Activated CD8-positive, alpha-beta T cell treated with anti-CD3 and anti-CD28 coated beads, Interleukin-2, amount 10 ng/mL, durations not matched to agents 7 days and 5 days (primary cell): ENCODE measurements at regions not wholly inside any gene's neighbourhood (a gene's known extent, or its start where the extent isn't known, plus 50 kb on each side); places are given as distances from the start of the nearest gene placed in this dataset.

Source experiments
- ATAC-seq: fragments of 150-1000 bp; cut with Tn5 transposase; one replicate; pipeline ENCODE4 v1.10.0; 2021; ENCODE audit warnings: moderate library complexity
- CTCF ChIA-PET: fragments of 350-600 bp; sonication (Branson Sonifier 250); formaldehyde crosslinking; loops from one replicate; lab custom pipeline; 2021; ENCODE audit warnings: antibody characterized with exemption; lab: Charles Lee
- POLR2A ChIA-PET: fragments of 350-600 bp; sonication (Branson Sonifier 250); formaldehyde crosslinking; loops from one replicate; lab custom pipeline; 2021; ENCODE audit warnings: antibody characterized with exemption; lab: Charles Lee
- DNase-seq: peaks from one replicate; pipeline ENCODE4 v3.0.0-alpha.2; 2020
- H3K27ac Mint-ChIP-seq: one replicate; pipeline ENCODE4 v1.8.0; 2021; ENCODE audit warnings: mild to moderate bottlenecking, mixed read lengths
- H3K27me3 Mint-ChIP-seq: one replicate; pipeline ENCODE4 v1.8.0; 2021; ENCODE audit warnings: low read depth, mixed read lengths
- H3K36me3 Mint-ChIP-seq: one replicate; pipeline ENCODE4 v1.8.0; 2021; ENCODE audit warnings: low read depth, mixed read lengths
- H3K4me1 Mint-ChIP-seq: one replicate; pipeline ENCODE4 v1.8.0; 2021; ENCODE audit warnings: low read depth, mixed read lengths
- H3K4me3 Mint-ChIP-seq: one replicate; pipeline ENCODE4 v1.8.0; 2021; ENCODE audit warnings: mild to moderate bottlenecking, mixed read lengths
- H3K9me3 Mint-ChIP-seq: one replicate; pipeline ENCODE4 v1.8.0; 2022; ENCODE audit warnings: mixed read lengths; ENCODE audit not compliant: insufficient read depth

DNA sequence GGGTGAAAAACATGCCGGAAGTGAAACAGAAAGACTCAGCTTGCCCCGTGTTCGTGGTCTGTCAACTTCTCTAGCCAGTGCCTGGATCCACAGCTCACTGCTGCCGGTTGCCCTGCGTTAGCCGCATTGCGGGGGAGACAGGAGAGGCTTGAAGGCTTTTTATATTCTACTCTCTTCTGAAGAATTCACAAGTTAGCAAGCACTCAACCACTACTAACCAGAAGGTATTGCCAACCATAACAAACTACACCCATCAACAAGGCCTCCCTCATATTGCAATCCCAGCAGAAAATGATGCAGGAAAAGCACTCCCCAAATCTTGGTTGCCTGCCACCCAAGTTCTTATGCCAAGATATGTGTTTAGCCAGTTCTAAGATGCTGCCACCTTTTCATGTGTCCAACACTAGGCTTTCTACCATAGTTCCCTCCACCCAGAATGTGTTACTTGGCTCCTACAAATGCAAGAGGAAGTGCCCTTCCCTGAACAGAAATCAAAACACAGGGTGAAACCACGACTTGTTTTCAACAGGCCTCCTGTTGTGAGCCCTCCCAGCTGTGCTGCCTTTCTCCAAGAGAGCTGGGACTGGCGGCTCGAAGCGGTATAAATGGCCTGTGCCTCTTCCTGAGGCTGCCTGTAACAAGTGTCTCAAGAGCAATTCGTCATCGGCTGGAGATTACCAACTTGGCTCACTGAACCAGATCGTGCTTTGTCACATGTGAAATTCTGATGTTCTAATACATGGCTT, 129.0 kb downstream of the SNX18 start:
- peak; percentile 92 for DNase-seq

DNA sequence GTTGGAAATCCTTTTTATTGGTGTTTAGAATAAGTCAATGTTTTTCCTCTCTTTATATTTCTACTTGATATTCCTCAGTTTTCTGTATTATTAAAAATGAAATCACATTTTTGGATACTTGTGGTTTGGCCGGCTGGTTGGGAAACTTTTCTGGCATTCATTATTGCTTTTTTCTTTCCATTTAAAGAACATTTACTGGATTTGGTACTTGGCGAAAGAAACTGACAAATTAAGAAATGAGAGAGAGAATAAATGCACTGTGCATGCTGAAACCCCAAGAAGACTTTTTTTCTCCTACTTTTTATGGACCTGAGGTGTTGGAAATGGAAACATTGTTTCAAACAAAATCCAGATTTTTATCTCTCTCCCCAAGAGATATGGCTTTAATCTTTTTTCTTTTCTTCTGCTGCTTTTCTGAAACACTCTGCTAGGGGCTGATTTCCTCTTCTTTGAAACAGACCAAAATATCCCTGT, 128.4 kb downstream of the SNX18 start:
- ChIA-PET CTCF (interaction anchor here (1.0 to 2.3 kb wide), 9 partner anchors 8 to 221 kb away, joined by 3 to 8 read pairs (median 6); partner anchors contain the start of gene SNX18), POLR2A (interaction anchor here (0.7 to 2.0 kb wide), 4 partner anchors 32 to 98 kb away, joined by 3 to 19 read pairs (median 7); no protein-coding TSS in a partner anchor)
- DNase-seq (no peak), ATAC-seq (no peak)
- Mint-ChIP-seq H3K27me3 (no peaks in the 10 kb centered on the region), H3K27ac (peak overlapping the region; percentile 96), H3K4me3 (peak overlapping the region; percentile 69), H3K36me3 (peaks cover 18% of the 10 kb centered on the region), H3K9me3 (no peaks in the 10 kb centered on the region), H3K4me1 (peaks cover 54% of the 10 kb centered on the region)

More for the DNA sequence above, 129.0 kb downstream of the SNX18 start:
- ChIA-PET CTCF (interaction anchor here (1.0 to 2.3 kb wide), 9 partner anchors 9 to 221 kb away, joined by 3 to 8 read pairs (median 6); partner anchors contain the start of gene SNX18), POLR2A (interaction anchor here (0.7 to 2.0 kb wide), 5 partner anchors 32 to 128 kb away, joined by 3 to 19 read pairs (median 5); no protein-coding TSS in a partner anchor)
- peak overlapping the region; percentile 96 for H3K27ac Mint-ChIP-seq
- no peaks in the 10 kb centered on the region for H3K27me3 Mint-ChIP-seq
- H3K4me3 Mint-ChIP-seq: peak overlapping the region; percentile 69
- ATAC-seq: peak; percentile 97
- H3K36me3 Mint-ChIP-seq: peaks cover 18% of the 10 kb centered on the region
- H3K4me1 Mint-ChIP-seq: peaks cover 54% of the 10 kb centered on the region
- H3K9me3 Mint-ChIP-seq: no peaks in the 10 kb centered on the region

DNA sequence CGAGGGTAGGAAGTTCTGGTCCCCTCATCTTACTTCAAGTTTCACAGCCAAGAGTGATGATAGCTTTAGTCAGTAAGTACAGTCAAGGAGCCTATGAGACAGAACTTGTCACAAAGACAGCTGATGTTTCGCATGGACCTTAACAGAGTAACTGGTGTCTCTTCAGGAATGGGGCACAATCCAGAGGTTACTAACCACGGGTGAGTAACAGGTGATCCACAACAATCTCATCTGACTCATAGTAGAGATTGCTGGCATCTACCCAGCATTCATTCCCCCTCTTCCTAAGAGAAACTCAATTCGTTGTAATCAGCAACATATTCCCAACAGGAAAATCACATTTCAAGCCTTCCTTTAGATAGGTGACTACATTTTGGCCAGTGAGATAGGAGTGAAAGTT, 126.7 kb downstream of the SNX18 start:
- Mint-ChIP-seq H3K4me3 (no peak overlapping the region), H3K27ac (no peak overlapping the region), H3K36me3 (peaks cover 21% of the 10 kb centered on the region), H3K4me1 (peaks cover 52% of the 10 kb centered on the region), H3K27me3 (no peaks in the 10 kb centered on the region), H3K9me3 (no peaks in the 10 kb centered on the region)
- no peak for ATAC-seq
- ChIA-PET CTCF (interaction anchor here (1.1 to 1.7 kb wide), 3 partner anchors 33 to 200 kb away, joined by 3 to 8 read pairs (median 4); no protein-coding TSS in a partner anchor), POLR2A (no interaction called here)
- no peak for DNase-seq

DNA sequence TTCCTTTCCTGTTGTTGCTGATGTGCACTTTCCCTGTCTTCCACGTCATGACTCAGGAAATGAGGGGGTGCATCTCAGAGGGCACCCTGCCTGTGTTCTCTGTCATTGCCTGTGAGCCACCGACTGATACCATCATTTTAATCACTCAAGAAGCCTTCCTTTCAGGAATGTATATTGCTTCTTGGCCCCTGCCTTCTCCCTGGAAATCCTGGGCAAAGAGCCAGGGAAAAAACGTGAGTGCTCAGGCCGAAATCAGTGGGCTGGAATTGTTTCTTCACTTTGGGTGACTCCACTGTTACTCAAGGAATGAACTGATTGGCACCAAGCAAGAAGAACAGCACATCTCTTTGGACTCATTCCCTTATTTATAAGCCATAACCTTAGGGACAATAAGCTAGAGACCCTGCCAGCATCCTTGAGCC, 126.1 kb downstream of the SNX18 start:
- ChIA-PET CTCF (interaction anchor here (1.1 to 1.7 kb wide), 3 partner anchors 33 to 201 kb away, joined by 3 to 8 read pairs (median 4); no protein-coding TSS in a partner anchor), POLR2A (no interaction called here)
- DNase-seq (no peak), ATAC-seq (no peak)
- no peaks in the 10 kb centered on the region for H3K27me3 Mint-ChIP-seq
- H3K4me1 Mint-ChIP-seq: peaks cover 52% of the 10 kb centered on the region
- H3K36me3 Mint-ChIP-seq: peaks cover 21% of the 10 kb centered on the region
- no peaks in the 10 kb centered on the region for H3K9me3 Mint-ChIP-seq
- H3K27ac Mint-ChIP-seq: no peak overlapping the region
- no peak overlapping the region for H3K4me3 Mint-ChIP-seq

DNA sequence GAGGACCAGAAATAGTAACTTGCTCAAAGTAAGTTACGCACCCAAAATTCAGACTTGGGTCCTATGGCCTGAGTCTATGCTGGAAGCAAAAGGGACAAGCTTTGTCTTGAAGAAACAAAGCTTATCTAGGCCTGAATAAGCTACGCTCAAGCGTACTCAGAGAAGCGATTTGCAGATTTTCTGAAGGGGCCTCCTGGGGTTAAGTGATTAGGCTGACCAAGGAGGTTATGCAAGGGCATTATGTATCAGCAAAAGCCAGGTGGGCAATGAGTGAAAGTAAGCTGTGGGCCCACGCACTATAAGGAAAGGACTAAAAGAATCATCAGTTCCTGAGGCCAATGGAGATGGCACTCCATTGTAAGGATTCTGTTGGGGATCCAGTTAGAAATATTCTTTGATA, 122.1 kb downstream of the SNX18 start:
- Mint-ChIP-seq H3K4me3 (no peak overlapping the region), H3K9me3 (peaks cover 4% of the 10 kb centered on the region), H3K4me1 (peaks cover 32% of the 10 kb centered on the region), H3K27ac (no peak overlapping the region), H3K27me3 (no peaks in the 10 kb centered on the region), H3K36me3 (peaks cover 11% of the 10 kb centered on the region)
- ATAC-seq (no peak), DNase-seq (no peak)
- ChIA-PET POLR2A (no interaction called here), CTCF (no interaction called here)

DNA sequence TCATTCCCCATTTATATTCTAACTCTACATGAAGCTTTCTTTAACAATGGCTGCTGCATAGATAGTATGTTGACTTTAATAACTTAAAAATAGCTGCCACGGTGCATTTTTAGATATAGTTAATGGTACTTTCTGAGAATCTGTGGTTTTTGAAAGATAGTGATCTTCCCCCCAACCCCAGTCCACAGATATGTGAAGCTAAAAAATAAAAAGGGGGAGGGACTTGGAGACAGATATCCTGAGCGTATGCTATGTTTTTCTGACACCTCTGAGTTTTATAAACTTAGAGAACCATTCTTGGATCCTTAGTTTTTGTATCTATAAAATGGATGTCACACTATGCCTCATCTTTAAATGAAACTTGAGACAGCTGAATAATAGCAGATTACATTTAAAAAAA, 120.5 kb downstream of the SNX18 start:
- H3K9me3 Mint-ChIP-seq: peaks cover 4% of the 10 kb centered on the region
- no peaks in the 10 kb centered on the region for H3K27me3 Mint-ChIP-seq
- no peak for DNase-seq
- no peak overlapping the region for H3K4me3 Mint-ChIP-seq
- H3K4me1 Mint-ChIP-seq: peaks cover 19% of the 10 kb centered on the region
- H3K36me3 Mint-ChIP-seq: peaks cover 5% of the 10 kb centered on the region
- peak; percentile 61 for ATAC-seq
- ChIA-PET POLR2A (interaction anchor here (0.6 to 1.0 kb wide), 3 partner anchors 18 to 698 kb away, joined by 3 to 5 read pairs (median 3); no protein-coding TSS in a partner anchor), CTCF (interaction anchor here (0.7 to 1.1 kb wide), 4 partner anchors 8 to 156 kb away, joined by 3 read pairs; no protein-coding TSS in a partner anchor)
- H3K27ac Mint-ChIP-seq: no peak overlapping the region

DNA sequence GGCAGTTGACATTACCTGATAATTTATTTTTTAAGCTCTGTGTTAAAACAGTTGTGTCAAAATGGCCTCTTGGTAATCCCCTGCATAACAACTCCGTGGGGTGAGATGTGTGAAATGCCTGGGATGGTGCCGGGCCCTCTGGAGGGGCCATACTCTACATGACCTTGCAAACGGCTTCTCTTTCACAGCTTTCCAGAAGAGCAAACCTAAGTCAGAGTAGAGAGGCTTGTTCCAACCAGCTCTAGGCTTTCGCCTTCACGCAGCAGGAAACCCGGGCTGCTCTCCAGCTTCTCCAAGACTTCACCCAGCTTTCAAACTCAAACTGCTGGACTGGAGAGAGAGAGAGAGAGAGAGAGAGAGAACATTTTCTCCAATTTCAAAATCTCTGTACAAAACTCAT, 120.1 kb downstream of the SNX18 start:
- no peak overlapping the region for H3K27ac Mint-ChIP-seq
- DNase-seq (no peak), ATAC-seq (no peak)
- H3K27me3 Mint-ChIP-seq: no peaks in the 10 kb centered on the region
- POLR2A ChIA-PET: interaction anchor here (0.6 to 1.0 kb wide), 3 partner anchors 18 to 698 kb away, joined by 3 to 5 read pairs (median 3); no protein-coding TSS in a partner anchor
- peaks cover 19% of the 10 kb centered on the region for H3K4me1 Mint-ChIP-seq
- CTCF ChIA-PET: interaction anchor here (0.7 to 1.1 kb wide), 4 partner anchors 9 to 157 kb away, joined by 3 read pairs; no protein-coding TSS in a partner anchor
- peaks cover 4% of the 10 kb centered on the region for H3K9me3 Mint-ChIP-seq
- H3K4me3 Mint-ChIP-seq: no peak overlapping the region
- peaks cover 5% of the 10 kb centered on the region for H3K36me3 Mint-ChIP-seq

DNA sequence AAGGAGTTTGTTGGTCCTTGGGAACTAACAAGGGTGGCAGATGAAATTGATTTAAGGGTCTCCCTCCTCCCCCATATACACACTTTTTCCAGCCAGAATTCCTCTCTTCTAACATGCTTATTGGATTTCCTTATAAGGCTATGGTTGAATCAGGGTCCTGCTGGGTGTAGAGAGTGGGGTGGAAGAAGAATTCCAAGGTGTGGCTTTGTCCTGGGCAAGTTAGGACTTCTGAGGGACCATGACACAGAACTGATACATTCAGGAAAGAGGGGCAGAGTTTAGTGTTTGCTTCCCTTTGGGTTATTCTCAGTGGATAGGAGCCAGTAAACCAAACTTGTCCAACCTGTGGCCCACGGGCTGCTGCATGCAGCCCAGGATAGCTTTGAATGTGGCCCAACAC, 116.5 kb downstream of the SNX18 start:
- ChIA-PET POLR2A (no interaction called here), CTCF (interaction anchor here (1.0 kb wide), 1 partner anchor 14 kb away, joined by 3 read pairs; no protein-coding TSS in a partner anchor)
- H3K27me3 Mint-ChIP-seq: peaks cover 3% of the 10 kb centered on the region
- peaks cover 4% of the 10 kb centered on the region for H3K9me3 Mint-ChIP-seq
- peaks cover 19% of the 10 kb centered on the region for H3K4me1 Mint-ChIP-seq
- no peak overlapping the region for H3K4me3 Mint-ChIP-seq
- no peak for ATAC-seq
- no peak overlapping the region for H3K27ac Mint-ChIP-seq
- peaks cover 8% of the 10 kb centered on the region for H3K36me3 Mint-ChIP-seq
- no peak for DNase-seq

DNA sequence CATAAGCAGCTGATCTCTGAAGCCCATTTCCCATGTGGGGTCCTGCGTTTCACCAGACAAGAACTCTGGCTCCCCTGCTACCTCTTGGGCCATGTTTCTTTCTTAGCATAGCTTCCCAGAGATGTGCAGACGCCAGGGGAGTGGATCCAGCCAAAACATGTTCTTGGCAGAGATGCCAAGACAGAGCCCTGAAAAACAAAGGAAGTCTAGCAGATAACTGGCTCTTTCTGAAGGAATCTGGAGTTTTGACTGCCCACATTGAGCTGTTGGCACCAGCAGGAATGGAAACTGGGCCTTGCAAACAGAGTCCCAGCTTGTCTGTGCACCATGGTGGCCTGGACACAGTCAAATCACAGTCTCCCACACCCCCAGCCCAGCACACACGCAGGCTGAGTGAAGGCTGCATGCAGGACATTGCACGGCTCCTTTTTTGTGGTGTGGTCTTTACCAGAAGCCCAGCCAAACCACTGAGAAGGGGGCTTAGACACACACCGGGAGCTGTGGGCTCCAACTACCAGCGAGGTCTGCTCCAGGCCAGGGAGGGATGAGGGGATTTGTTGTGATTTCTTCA, 114.7 kb downstream of the SNX18 start:
- DNase-seq: no peak
- no peak for ATAC-seq
- H3K27ac Mint-ChIP-seq: no peak overlapping the region
- H3K9me3 Mint-ChIP-seq: peaks cover 4% of the 10 kb centered on the region
- peaks cover 4% of the 10 kb centered on the region for H3K4me1 Mint-ChIP-seq
- ChIA-PET POLR2A (no interaction called here), CTCF (interaction anchor here (0.9 kb wide), 1 partner anchor 10 kb away, joined by 3 read pairs; no protein-coding TSS in a partner anchor)
- no peak overlapping the region for H3K4me3 Mint-ChIP-seq
- H3K36me3 Mint-ChIP-seq: peaks cover 16% of the 10 kb centered on the region
- peaks cover 3% of the 10 kb centered on the region for H3K27me3 Mint-ChIP-seq

DNA sequence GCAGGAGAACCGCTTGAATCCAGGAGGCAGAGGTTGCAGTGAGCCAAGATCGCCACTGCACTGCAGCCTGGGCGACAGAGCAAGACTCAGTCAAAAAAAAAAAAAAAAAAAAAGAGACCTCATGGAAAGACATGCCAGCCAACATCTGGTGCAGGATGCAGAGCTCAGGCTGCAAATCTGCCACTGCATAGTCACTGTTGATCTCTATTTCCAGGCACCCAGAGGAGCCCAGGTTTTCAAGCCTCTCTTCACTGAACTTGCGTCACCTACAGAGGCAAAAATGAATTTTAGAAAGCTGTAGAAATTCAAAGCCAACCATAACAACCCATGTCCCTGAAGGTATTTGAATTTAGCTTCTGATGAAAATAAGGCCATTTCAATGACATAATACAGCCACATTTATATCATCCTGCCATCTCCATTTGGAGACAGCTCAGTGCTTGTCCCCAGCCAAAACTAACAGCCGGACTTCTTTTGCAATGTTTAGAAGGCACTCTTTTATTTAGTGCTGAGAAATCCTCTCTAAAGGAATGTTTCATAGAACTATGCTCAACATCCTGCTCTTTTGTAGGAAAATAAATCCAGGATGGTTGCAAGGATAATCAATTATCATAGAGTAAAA, 113.3 kb downstream of the SNX18 start:
- CTCF ChIA-PET: interaction anchor here (1.6 kb wide), 1 partner anchor 11 kb away, joined by 4 read pairs; no protein-coding TSS in a partner anchor
- Mint-ChIP-seq H3K4me1 (no peaks in the 10 kb centered on the region), H3K27me3 (peaks cover 3% of the 10 kb centered on the region), H3K4me3 (no peak overlapping the region), H3K9me3 (no peaks in the 10 kb centered on the region), H3K36me3 (peaks cover 13% of the 10 kb centered on the region), H3K27ac (no peak overlapping the region)
- ATAC-seq (no peak), DNase-seq (no peak)
- POLR2A ChIA-PET: no interaction called here

DNA sequence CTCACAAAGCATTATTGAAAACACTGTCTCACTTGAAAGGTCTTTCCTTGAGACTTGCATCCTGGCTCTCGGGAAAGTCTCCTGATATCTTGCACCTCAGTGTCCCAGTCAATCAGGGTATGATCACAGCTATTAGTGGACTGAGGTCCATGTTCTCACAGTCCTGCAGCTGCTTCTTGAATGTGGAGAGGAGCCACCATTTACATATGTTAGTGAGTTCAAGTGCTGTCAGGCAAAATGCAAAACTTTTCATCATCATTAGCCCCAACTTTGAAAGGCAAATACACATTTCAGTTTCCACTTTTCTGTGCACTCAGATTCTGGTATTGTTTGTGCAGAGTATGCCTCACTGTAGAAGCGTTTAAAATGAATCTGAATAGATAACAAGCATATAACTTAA, 111.6 kb downstream of the SNX18 start:
- peaks cover 3% of the 10 kb centered on the region for H3K4me1 Mint-ChIP-seq
- no peak for ATAC-seq
- peaks cover 3% of the 10 kb centered on the region for H3K27me3 Mint-ChIP-seq
- POLR2A ChIA-PET: no interaction called here
- CTCF ChIA-PET: interaction anchor here (1.0 to 1.2 kb wide), 2 partner anchors 18 to 112 kb away, joined by 3 to 4 read pairs; partner anchors contain the start of gene SNX18
- DNase-seq: no peak
- H3K4me3 Mint-ChIP-seq: no peak overlapping the region
- no peak overlapping the region for H3K27ac Mint-ChIP-seq
- no peaks in the 10 kb centered on the region for H3K9me3 Mint-ChIP-seq
- H3K36me3 Mint-ChIP-seq: peaks cover 13% of the 10 kb centered on the region
